ENCODE measurements at regions not wholly inside any gene's neighbourhood (a gene's known extent, or its start where the extent isn't known, plus 50 kb on each side); places are given as distances from the start of the nearest gene placed in this dataset.

GRCh38 chr21:22096314-22096713 lies 1098.1 kb downstream of the NCAM2 start:
- Histone ChIP-seq H3K36me3 (no peaks in the 10 kb centered on the region), H3K4me3 (no peak overlapping the region), H3K4me1 (no peaks in the 10 kb centered on the region), H3K27me3 (ENCODE audit: low read depth) (no peaks in the 10 kb centered on the region), H3K9me3 (replicated peaks) (peaks cover 18% of the 10 kb centered on the region), H3K27ac (replicated peaks) (no peak overlapping the region)
- no peak for DNase-seq
- no peak for TF ChIP-seq CTCF (IDR thresholded peaks at IDR 0.05; ENCODE audit: borderline replicate concordance)
- intact Hi-C loops (cut with micrococcal nuclease) = no loop called here

- H3K4me3 ChIP-seq = no peak overlapping the region
- DNase-seq = no peak
- H3K4me1 ChIP-seq = no peaks in the 10 kb centered on the region
- no peak for TF ChIP-seq CTCF (IDR thresholded peaks at IDR 0.05; ENCODE audit: borderline replicate concordance)
- no peak overlapping the region for H3K27ac ChIP-seq (replicated peaks)
- peaks cover 21% of the 10 kb centered on the region for H3K9me3 ChIP-seq (replicated peaks)
- H3K36me3 ChIP-seq = no peaks in the 10 kb centered on the region
- intact Hi-C loops (cut with micrococcal nuclease) = no loop called here
- H3K27me3 ChIP-seq (ENCODE audit: low read depth) = no peaks in the 10 kb centered on the region
These were observed 1108.7 kb downstream of the NCAM2 start for GRCh38 chr21:22106720-22107410.

GRCh38 chr21:22115746-22116145 lies 1117.5 kb downstream of the NCAM2 start:
- intact Hi-C loops (cut with micrococcal nuclease) = no loop called here
- H3K36me3 ChIP-seq = no peaks in the 10 kb centered on the region
- no peak for TF ChIP-seq CTCF (IDR thresholded peaks at IDR 0.05; ENCODE audit: borderline replicate concordance)

GRCh38 chr21:22120616-22121266 lies 1122.5 kb downstream of the NCAM2 start:
- no peak overlapping the region for H3K4me3 ChIP-seq
- H3K36me3 ChIP-seq = no peaks in the 10 kb centered on the region
- no peaks in the 10 kb centered on the region for H3K4me1 ChIP-seq
- no peak for TF ChIP-seq CTCF (IDR thresholded peaks at IDR 0.05; ENCODE audit: borderline replicate concordance)
- H3K27me3 ChIP-seq (ENCODE audit: low read depth) = no peaks in the 10 kb centered on the region
- peaks cover 23% of the 10 kb centered on the region for H3K9me3 ChIP-seq (replicated peaks)
- no peak overlapping the region for H3K27ac ChIP-seq (replicated peaks)
- no peak for DNase-seq
- intact Hi-C loops (cut with micrococcal nuclease) = no loop called here

More at GRCh38 chr21:22115746-22116145, 1117.5 kb downstream of the NCAM2 start:
- H3K4me1 ChIP-seq = no peaks in the 10 kb centered on the region
- H3K27me3 ChIP-seq (ENCODE audit: low read depth) = no peaks in the 10 kb centered on the region
- H3K9me3 ChIP-seq (replicated peaks) = peaks cover 17% of the 10 kb centered on the region
- H3K4me3 ChIP-seq = no peak overlapping the region
- H3K27ac ChIP-seq (replicated peaks) = no peak overlapping the region
- no peak for DNase-seq

GRCh38 chr21:22125581-22125980 lies 1127.4 kb downstream of the NCAM2 start:
- H3K27ac ChIP-seq (replicated peaks) = no peak overlapping the region
- intact Hi-C loops (cut with micrococcal nuclease) = no loop called here
- H3K4me3 ChIP-seq = no peak overlapping the region
- H3K9me3 ChIP-seq (replicated peaks) = peaks cover 15% of the 10 kb centered on the region
- no peak for TF ChIP-seq CTCF (IDR thresholded peaks at IDR 0.05; ENCODE audit: borderline replicate concordance)
- DNase-seq = no peak
- no peaks in the 10 kb centered on the region for H3K27me3 ChIP-seq (ENCODE audit: low read depth)
- H3K36me3 ChIP-seq = no peaks in the 10 kb centered on the region
- H3K4me1 ChIP-seq = no peaks in the 10 kb centered on the region

Data from left ventricle myocardium inferior (tissue), 1 donor.